SIG-M5 (cell line): ENCODE measurements at regions not wholly inside any gene's neighbourhood (a gene's known extent, or its start where the extent isn't known, plus 50 kb on each side); places are given as distances from the start of the nearest gene placed in this dataset.
"Not testable (repeated sequence)": the region's sequence is repeated elsewhere in the genome, so short reads cannot be mapped to it uniquely, and the experiment has no call there.

Experiments used
- DNase-seq: peaks from one replicate; lab custom pipeline; 2025; lab: John Stamatoyannopoulos, UW

DNA sequence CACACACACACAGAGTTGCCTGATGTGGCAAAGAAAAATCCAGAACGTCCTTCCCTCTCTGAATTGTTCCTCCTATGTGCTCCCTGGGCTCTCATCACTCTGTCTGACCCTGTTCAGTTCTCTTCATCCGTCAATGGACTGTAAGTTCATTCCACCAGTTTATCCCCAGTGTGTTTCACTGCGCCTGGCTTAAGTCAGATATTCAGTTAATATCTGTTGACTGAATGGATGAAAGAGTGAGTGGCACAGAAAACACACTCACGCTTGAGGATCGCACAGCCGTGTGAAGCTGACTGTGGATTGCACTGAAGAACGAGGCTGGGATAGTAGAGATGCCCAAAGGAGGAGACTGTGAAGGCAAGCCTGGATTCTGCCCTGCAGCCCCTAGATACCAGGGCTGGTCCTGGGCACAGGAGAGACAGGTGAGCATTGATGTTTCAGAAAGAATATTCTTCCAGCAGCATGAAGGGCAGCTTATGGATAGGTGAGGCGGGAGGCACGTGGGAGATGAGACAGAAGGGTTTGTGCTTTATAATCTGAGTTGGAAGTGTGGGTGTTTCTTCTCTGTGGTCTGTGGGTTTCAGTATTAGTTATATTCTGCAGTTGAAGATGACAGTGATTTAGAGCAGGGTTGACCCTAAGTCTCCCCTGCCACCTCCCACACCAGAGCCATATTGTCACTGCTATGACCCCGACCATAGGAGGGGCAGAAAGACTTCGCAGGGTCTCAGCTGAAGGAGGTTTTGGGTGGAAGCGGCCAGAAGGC, 129.9 kb downstream of the SOCS6 start:
- no peak for DNase-seq

DNA sequence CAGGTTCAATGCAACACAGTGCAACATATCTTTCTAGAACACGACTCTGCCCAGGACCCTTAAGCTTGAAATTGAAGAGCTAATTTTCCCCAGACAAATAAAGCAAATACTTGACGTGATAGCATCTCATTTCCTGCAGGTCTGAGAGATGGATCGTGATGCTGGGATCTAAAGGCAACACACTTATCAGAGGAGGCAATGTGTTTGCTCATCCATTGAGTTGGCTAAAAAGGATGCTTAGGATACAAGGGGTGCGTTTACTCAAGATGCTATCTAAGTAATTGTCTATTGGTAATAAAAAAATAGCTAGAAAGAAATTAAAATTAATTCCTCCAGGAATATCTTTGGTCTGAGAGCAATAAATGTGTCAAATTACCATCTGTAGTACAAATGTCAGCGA, 129.0 kb downstream of the SOCS6 start:
- no peak for DNase-seq

DNA sequence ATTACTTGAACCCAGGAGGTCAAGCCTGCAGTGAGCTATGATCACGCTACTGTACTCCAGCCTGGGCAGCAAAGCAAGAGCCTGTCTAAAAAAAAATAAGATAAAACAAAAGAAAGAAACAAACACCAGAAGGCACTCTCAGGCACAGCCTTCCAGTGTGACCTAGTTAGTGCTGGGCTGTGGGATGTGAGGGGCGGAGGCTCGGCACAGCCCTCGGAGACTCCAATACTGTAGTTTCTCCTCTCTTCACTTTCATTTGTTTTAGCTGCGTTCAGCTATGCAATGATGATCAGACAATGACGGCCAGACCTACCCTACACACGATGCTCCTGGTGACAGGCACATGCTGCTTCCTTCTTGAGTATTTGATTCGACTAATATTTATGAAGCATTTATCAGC, 127.7 kb downstream of the SOCS6 start:
- DNase-seq, result no peak

DNA sequence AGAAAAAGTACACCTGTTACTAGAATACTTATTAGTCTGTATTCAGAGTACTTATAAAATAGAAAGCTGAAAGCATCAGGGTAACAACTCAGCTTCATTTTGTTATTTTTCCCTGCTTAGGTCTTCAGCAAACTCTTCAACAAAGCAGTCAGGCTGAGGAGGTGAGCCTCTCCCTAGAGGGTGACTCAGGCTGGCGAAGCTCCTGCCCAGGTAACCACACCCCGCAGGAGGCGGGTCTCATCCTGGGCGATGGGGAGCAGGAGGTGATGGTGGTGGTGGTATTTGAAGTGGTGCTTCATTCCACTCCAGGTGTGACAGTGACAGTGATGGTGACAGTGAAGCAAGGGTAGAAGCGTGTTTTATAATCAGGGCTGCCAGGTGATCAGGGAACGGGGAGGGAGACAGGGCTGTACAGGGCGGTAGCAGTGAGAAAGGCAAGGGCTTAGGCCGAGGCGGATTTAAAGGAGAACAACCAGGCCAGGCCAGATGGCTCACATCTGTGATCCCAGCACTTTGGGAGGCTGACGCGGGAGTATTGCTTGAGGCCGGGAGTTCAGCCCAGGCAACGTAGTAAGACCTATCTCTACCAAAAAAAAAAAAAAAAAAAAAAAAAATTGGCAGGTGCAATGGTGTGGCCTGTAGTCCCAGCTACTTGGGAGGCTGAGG, 127.1 kb downstream of the SOCS6 start:
- DNase-seq, result no peak

DNA sequence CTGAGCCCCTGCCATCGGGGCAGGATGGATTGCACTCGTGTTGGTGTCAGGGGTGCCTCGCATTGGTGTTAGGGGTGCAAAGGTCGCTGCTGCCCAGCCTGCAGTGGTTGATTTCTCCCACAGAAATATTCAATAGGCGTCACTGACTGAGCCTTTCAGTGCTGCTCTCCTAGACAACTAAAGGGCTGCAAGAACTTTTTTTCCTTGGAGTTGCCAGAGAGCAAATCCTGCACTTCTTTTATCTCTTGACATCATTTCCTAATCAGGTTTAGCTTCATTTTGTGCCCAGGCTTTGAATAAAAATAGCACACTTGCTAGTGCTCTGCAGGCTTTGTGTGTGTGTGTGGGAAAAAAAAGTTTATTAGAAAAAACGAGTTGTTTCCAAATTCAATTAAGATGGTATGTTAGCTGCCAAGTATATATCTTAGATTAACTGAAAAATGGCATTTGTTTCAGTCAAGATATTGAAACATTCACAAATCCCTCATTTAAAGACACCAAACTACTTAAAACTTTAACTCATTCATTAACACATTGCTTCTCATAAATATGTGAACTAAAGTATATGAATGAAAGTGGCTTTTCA, 125.6 kb downstream of the SOCS6 start:
- no peak for DNase-seq

DNA sequence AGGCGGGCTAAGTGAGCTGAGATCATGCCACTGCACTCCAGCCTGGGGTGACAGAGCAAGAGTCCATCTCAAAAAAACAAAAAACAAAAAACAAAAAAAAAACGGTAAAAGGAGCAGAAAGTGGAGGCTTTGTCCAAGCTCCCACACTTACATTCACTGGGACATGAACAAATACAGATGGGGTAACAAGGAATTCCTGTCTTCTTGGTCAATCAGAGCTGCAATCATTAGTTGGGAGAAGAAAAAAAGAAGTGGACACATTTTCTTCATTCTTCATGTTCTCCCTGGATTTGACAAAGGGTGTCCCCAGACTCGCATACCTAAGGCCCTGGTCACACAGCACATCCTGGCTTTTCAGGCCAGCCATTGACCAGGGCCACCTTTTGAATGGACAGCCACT, 124.6 kb downstream of the SOCS6 start:
- DNase-seq, result no peak

DNA sequence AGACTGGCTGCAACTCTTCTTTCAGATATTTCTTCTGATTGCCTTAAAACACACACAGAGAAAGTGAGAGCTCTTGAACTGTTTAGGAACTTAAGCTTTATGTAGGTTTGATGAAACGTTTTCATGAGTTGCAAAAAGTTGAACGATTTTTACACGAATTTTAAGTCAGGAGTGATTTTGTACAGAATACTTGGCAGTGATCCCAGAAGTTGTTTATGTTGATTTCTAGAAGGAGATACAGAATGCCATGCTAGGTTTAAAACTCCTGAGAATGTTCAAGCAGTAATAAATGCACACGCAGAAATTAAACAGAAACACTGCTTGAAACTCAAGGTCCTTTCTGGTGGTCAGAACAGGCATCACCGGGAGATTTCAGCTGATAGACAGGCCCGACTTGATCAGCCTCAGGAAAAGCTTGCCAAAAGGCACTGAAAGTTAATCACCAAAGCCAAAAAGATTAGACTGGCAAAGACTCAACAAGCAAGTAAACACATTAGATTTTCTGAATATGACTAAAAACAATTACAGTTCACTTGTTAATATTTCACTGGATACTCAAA, 123.1 kb downstream of the SOCS6 start:
- no peak for DNase-seq

DNA sequence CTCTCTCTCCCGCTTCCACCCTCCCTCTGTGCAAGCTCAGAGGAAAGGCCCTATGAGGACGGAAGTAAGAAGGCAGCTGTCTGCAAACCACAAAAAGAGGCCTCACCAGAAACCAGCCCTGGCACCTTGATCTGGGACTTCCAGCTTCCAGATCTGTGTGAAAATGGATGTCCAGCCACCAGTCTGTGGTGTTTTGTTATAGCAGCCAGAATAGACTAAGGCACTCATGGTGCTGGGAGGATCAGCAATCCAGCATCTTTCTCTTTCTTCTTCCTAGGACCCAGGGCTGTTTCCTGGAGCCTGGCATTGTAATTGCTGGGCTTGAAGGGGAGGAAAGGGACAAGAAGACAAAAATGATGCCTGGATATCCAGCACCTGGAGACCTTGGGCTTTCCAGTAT, 122.5 kb downstream of the SOCS6 start:
- DNase-seq, result no peak

DNA sequence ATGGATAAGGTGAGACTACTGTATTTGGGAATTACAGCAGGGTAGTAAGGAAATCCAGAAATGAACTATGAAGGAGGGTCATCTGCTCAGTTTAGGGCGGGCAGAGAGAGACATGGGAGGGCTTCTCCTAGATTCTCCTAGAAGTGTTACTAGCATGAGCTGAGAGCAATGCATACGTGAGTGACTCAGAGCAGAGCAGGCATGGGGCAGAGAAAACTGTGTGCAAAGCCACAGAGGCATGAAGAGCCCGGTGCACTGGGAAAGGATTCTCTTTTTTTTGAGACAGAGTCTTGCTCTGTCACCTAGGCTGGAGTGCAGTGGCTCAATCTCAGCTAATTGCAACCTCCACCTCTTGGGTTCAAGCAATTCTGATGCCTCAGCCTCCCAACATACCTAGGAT, 116.2 kb downstream of the SOCS6 start:
- DNase-seq, result no peak

DNA sequence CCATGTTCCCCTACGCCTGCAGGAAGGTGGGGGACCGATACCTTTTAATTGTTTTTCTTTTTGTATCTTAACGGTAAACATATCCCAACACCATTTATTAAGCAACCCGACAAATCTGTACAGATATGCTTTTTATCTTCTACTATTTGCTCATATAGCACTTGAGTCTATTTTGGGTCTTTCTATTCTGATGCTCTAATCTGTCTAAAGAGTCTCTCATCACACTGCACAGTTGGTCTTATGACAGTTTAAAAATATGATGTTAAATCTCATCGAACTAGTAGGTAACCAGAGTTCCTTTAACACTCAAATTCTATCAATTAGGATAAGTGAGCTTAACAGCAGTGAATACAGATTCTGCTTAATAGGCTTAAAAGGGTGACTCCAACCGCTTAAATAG, 111.6 kb downstream of the SOCS6 start:
- DNase-seq, result no peak

DNA sequence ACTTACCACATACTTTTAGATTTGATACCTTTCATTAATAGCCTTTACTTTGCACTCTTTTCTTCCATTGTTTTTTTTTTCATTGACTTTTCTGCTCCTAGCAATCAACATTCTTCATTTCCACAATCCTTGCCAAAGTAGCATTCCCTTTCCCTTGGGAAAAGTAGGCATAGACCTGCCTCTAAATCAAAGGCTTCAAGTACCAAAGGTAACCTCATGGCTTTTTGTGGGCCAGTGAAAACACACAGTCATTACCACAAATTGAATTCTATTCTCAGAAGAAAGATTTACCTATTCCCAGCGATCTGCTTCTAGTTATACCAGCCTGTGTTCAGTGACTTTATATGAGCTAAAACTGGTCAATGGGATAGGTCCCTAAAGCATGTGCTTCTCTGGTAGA, 109.2 kb downstream of the SOCS6 start:
- DNase-seq, result no peak

DNA sequence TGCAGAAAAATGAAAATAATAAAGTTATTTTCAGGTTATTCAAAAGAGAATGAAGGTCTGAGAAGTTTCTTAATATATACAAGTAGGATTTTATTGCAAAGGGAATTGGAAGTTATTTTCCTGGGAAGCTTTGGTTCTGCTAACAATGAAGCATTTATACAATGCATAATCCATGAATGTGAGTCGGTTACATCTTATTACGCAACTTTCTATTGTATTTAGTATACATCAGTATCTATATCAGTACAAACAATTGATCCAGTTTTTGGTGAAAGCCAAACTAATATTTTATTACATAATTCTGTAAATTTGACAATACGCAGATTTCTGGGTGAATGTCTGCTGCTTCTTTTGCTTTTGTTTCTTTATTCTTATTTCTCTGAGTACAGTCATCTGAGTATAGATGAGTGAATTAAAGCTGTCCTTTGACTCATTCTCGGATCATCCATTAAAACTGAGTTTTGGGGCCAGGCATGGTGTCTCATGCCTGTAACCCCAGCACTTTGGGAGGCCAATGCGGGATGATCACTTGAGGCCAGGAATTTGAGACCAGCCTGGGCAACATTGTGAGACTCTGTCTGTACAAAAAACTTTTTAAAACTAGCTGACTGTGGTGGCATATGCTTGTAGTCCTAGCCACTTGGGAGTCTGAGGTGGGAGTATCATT, 108.5 kb downstream of the SOCS6 start:
- no peak for DNase-seq

DNA sequence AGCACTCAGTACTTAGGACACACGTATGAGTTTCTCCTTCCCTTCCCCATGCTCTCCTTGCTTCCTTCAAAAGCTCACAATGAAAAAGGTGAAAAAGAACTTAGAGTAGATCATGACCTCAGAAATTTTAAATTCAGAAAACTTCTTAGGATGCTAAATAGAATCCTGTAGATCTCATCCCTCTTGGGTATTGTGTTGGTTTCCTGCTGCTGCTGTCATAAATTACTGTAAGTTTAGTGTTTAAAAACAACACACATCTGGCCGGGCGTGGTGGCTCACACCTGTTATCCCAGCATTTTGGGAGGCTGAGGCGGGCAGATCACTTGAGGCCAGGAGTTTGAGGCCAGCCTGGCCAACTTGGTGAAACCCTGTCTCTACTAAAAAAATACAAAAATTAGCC, 106.9 kb downstream of the SOCS6 start:
- not testable (repeated sequence) for DNase-seq

DNA sequence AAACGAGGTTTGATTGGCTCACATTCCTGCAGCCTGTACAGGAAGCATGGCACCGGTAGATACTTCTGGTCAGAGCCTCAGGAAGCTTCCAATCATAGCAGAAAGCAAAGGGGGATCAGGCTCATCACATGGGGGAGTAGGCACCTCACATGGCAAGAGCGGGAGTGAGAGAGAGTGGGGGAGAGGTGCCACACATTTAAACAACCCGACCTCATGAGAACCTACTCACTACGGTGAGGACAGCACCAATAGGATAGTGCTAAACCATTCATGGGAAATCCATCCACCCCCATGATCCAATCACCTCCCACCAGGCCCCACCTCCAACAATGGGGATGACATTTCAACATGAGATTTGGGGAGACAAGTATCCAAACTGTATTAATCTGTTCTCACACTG, 105.8 kb downstream of the SOCS6 start:
- no peak for DNase-seq

DNA sequence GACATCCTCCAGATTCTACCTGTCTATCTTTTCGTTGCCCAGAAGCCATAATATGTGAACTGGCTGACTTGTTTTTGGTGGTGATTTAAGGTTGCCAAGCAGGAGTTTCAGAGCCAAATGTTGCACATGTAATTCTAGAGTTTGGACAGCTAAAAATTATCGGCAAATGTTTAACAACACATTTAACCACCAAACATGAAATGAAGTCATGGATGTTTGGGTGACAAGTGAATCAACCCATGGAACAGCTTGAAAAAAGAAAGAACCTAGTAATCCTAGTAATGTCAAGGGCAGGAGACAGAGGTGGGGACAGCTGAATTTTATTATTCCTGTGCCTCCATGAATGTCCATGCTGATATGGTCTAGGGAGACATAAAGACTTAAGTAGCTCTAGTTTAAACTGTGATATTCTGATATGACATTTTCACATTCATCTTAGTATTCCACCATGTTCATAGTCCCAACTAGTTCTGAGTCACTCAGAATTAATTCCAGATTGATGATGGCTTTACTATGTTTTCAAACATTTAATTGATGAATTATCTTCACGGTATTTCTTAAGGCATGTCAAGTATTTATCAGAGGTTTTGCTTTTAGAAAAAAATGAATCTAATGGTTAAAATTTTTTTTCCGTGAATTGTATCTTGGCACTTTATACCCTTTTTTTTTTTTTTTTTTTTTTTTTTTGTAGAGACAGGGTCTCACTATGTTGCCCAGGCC, 101.7 kb downstream of the SOCS6 start:
- DNase-seq, result no peak

DNA sequence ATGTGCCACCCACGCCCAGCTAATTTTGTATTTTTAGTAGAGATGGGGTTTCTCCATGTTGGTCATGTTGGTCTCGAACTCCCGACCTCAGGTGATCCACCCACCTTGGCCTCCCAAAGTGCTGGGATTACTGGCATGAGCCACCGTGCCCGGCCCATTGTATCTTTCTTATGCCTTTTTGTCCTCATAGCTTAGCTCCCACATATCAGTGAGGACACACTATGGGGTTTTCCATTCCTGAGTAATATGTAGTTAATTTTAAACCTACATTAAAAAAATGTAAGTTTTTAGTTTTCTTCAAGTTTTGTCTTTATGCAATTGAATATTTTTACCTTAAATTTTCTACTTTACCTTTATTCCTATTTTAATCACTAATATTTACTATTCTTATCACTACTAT, 100.2 kb downstream of the SOCS6 start:
- DNase-seq, result not testable (repeated sequence)

DNA sequence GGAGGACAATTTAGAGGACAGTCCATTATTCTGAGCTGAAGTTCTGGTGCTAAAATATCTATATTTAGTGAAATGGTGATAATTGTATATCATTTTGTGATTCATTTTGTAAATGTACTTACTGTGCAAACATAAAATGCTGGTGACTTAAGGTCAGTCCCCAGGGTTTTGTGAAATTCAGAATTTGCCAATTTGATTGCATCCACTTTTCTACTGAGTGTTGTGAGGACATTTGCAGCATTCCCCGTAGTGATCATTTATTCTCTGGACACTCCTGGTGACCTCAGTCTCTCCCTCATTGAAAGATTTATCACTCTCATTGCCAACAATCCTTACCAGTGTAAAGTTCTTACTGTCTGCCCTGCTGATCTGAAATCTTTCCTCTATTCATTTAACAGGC, 98.2 kb downstream of the SOCS6 start:
- no peak for DNase-seq

DNA sequence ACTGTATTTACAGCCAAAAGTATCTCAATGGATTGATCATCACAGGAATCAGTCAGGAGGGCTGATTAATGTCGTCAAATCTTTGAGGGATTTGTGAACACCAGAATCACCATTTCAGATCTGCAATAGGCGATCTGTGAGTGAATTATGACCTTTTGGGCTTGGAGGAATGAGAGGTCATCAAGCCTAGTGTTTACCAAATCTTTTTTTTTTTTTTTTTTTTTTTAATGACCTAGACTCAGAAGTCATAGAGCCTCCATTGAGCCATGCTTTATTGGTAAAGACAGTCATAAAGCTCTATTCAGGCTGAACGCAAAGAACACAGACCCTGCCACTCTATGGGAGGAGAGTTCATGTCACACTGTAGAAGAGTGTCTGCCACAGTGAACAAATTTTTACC, 97.7 kb downstream of the SOCS6 start:
- DNase-seq, result no peak

DNA sequence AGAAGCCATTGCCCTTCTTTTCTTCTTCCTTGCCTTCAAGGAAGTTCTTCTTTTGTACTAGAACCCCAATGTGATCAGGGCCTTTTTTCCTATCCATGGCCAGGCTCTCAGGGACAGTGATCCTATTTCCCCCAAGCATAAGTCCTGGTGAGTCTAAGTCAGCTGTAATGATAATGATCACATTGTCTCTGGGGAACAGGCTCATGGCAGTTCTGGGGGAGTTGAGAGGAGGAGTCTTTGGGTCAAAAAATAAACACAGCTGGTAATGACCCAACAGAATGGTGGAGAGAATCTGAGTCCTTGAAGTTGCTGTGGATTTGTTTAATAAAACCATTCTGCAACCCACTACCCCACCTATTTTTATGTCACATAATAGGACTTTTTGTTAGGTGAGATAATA, 96.6 kb downstream of the SOCS6 start:
- no peak for DNase-seq

DNA sequence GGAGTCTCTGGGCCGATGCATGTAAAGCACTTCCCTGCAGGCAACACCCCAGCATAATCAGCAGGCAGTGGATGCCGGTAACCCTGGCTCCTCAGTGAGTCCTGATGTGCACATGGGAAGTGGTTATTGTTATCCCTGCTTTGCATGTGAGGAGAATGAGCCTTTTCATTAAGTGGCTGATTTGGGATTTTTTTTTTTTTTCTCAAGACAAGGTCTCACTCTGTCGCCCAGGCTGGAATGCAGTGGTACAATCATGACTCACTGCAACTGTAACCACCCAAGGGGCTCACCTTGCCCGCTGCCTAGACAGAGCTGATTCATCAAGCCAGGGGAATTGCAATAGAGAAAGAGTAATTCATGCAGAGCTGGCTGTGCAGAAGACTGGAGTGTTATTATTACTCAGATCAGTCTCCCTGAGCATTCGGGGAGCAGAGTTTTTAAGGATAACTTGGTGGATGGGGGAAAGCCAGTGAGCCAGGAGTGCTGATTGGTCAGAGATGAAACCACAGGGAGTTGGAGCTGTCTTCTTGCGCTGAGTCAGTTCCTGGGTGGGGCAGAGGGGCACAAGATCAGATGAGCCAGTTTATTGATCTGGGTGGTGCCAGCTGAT, 95.4 kb downstream of the SOCS6 start:
- no peak for DNase-seq

DNA sequence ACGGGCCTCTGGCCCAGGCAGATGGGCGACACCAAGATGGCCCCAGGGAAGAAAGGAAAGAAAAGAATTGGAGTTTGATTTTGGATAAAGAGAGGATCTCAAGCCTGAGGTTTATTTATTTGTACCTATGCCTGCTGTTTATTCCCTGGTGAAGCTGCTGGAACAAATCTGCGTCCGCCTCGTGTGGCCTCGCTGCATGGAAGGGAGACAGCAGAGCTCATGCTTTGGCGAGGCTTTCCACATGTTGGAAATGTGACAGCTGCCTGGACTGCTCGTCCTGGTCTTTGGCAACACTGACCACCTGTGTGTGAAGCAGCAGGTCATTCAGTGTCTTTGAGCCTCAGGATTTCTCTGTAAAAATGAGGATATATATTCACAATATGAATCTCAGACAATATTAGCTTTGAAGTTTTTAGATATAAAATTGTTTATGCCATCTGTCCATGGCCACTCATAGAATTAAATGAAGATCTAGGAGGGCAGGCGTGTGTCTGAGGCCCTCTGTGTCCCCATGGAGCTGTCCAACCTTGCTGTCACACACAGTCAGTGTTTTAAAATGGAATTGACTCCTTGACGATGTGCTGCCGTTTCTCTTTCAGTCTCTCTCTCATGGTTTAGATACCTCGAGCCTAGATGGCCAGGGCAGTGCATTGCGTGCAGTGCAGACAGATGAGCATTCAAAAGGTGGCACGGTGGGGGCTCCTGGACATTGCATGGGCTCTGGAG, 94.3 kb downstream of the SOCS6 start:
- DNase-seq, result no peak
